ENCODE measurements at regions not wholly inside any gene's neighbourhood (a gene's known extent, or its start where the extent isn't known, plus 50 kb on each side); places are given as distances from the start of the nearest gene placed in this dataset.

- TF ChIP-seq CTCF (conservative IDR thresholded peaks at IDR 0.05; ENCODE audit: low read depth, low read length) (no peak), EZH2 (IDR thresholded peaks at IDR 0.05; ENCODE audit: borderline replicate concordance, low read depth, low read length, poor library complexity, severe bottlenecking) (no peak)
Observed at GRCh38 chr3:182487611-182488010, 305.7 kb upstream of the ATP11B start.
